ENCODE measurements at regions not wholly inside any gene's neighbourhood (a gene's known extent, or its start where the extent isn't known, plus 50 kb on each side); places are given as distances from the start of the nearest gene placed in this dataset.

DNA sequence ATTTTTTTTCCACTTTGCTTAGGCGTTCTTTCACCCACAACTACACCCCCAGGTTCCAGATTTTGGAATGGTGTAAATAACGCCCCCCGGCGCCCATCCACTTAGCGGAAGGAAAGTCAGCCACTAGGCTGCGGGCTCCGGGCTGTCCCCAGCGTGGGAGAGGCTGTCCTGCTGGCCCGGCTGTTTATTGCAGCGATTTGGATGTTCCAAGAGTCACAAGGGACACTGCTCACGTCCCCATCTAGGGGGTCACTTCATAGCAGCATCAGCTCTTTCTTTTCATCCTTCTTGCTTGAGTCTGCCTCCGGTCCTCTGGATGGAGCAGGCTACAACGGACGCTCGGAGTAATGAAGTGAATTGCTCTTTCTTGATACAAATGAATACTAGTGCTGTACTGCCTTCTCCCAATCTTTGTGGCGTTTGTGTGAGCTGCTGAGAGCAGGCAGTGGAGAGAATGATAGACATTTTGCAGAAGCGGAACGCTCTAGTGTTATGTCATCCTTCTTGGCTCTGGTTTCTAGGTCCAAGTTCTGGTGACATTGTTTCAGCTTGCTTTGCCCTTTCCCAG lies 50.7 kb upstream of the PAIP2B start:
- DNase-seq (ENCODE audit: insufficient read length, low spot score) (no peak), FAIRE-seq (no peak)
- TF ChIP-seq POLR2AphosphoS5 (IDR thresholded peaks at IDR 0.05; ENCODE audit: low read depth, low read length) (no peak), POLR2A (IDR thresholded peaks at IDR 0.05; ENCODE audit: low read depth, low read length) (no peak), TAF1 (IDR thresholded peaks at IDR 0.05; ENCODE audit: low read depth, low read length) (no peak), SPI1 (IDR thresholded peaks at IDR 0.05; ENCODE audit: low read depth, low read length) (no peak), POU2F2 (IDR thresholded peaks at IDR 0.05; ENCODE audit: low read depth, low read length) (no peak), PAX5 (IDR thresholded peaks at IDR 0.05; ENCODE audit: insufficient read depth, low read length, severe bottlenecking) (no peak)

DNA sequence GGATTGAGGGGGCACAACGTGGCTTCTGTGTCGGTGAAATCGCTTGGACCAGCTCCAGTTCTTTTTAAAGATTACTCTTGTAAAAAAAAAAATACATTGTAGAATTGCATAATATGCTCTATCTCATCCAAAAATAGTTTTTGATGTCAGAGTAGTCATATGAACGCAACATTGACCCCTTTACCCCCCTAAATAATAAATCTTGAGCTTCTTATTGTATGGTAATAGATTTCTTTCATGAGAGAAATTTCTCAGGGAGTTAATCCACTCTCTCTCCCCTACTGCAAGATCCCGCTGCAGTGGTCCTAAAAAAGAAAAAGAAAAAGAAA lies 50.2 kb upstream of the PAIP2B start:
- TF ChIP-seq POU2F2 (IDR thresholded peaks at IDR 0.05; ENCODE audit: low read depth, low read length): no peak
- TF ChIP-seq SPI1 (IDR thresholded peaks at IDR 0.05; ENCODE audit: low read depth, low read length): no peak
- no peak for TF ChIP-seq PAX5 (IDR thresholded peaks at IDR 0.05; ENCODE audit: insufficient read depth, low read length, severe bottlenecking)
- no peak for TF ChIP-seq POLR2AphosphoS5 (IDR thresholded peaks at IDR 0.05; ENCODE audit: low read depth, low read length)
- TF ChIP-seq POLR2A (IDR thresholded peaks at IDR 0.05; ENCODE audit: low read depth, low read length): no peak
- TF ChIP-seq TAF1 (IDR thresholded peaks at IDR 0.05; ENCODE audit: low read depth, low read length): no peak
- no peak for DNase-seq (ENCODE audit: insufficient read length, low spot score)
- no peak for FAIRE-seq

DNA sequence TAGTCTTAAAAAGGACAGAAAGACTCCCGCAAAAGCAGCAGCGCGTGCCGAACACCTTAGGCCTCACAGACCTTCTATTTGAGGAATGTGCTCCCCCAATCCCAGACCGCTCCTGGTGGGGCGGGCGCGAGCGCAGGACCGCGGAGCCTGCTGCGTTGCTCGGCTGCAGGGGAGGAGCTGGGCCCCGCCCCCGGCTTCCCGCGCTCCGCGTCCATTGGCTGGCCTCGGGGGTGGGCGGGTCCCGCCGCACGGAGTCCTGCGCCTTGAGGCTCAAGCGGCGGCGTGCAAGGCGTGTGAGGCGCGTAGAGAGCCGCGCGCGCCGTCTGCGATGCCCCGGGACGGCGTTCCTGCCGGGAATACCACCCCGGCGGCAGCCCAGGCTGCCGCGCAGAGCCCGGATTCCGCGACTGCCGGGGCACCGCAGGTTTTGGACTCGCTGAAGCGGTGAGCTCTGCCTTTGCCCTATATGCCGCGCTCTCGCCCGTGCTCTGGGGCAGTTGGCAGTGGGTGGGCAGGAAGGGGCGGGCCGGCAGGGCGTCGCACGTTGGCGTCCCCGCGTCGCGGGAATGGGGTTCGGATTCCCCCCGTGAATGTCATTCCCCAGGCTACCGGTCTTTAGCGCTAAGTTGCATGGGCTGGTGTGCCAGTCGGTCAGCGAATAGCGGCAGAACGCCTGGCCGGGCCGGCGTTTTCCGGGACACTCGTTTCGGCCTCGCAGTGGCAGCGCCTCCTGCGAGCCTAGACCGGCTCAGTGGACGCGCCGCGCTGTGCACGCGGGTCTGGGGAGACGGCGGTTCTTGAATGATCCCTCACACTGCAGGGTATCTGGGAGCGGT lies 49.6 kb upstream of the PAIP2B start:
- FAIRE-seq: peak; percentile 28

More for the DNA sequence above, 49.6 kb upstream of the PAIP2B start:
- peak; percentile 59 for DNase-seq (ENCODE audit: insufficient read length, low spot score)
- TF ChIP-seq POLR2A (IDR thresholded peaks at IDR 0.05; ENCODE audit: low read depth, low read length): no peak
- no peak for TF ChIP-seq POU2F2 (IDR thresholded peaks at IDR 0.05; ENCODE audit: low read depth, low read length)
- TF ChIP-seq TAF1 (IDR thresholded peaks at IDR 0.05; ENCODE audit: low read depth, low read length): no peak
- no peak for TF ChIP-seq PAX5 (IDR thresholded peaks at IDR 0.05; ENCODE audit: insufficient read depth, low read length, severe bottlenecking)
- no peak for TF ChIP-seq POLR2AphosphoS5 (IDR thresholded peaks at IDR 0.05; ENCODE audit: low read depth, low read length)
- no peak for TF ChIP-seq SPI1 (IDR thresholded peaks at IDR 0.05; ENCODE audit: low read depth, low read length)

Data from GM12891 (cell line).